ENCODE measurements at regions not wholly inside any gene's neighbourhood (a gene's known extent, or its start where the extent isn't known, plus 50 kb on each side); places are given as distances from the start of the nearest gene placed in this dataset.
A peak's percentile ranks its signal among the peaks of the same experiment; 100 is the strongest.
"Not testable (repeated sequence)": the region's sequence is repeated elsewhere in the genome, so short reads cannot be mapped to it uniquely, and the experiment has no call there.

- no peak for DNase-seq
Measured at GRCh38 chr11:100584201-100584985, 102.7 kb upstream of the ARHGAP42 start.

- no peak for DNase-seq
Measured at GRCh38 chr11:100585728-100586127, 101.4 kb upstream of the ARHGAP42 start.

GRCh38 chr11:100586361-100587101 lies 100.6 kb upstream of the ARHGAP42 start:
- DNase-seq, result no peak

- DNase-seq, result no peak
Measured at GRCh38 chr11:100592619-100593260, 94.3 kb upstream of the ARHGAP42 start.

- no peak for DNase-seq
Measured at GRCh38 chr11:100593291-100593690, 93.8 kb upstream of the ARHGAP42 start.

- DNase-seq, result no peak
Measured at GRCh38 chr11:100594320-100594719, 92.8 kb upstream of the ARHGAP42 start.

GRCh38 chr11:100600941-100601340 lies 86.1 kb upstream of the ARHGAP42 start:
- DNase-seq, result no peak

- DNase-seq, result no peak
Measured at GRCh38 chr11:100602716-100603115, 84.4 kb upstream of the ARHGAP42 start.

GRCh38 chr11:100607761-100608160 lies 79.3 kb upstream of the ARHGAP42 start:
- DNase-seq, result not testable (repeated sequence)

GRCh38 chr11:100612766-100613165 lies 74.3 kb upstream of the ARHGAP42 start:
- DNase-seq, result peak; percentile 3

- DNase-seq, result no peak
Measured at GRCh38 chr11:100618914-100619313, 68.2 kb upstream of the ARHGAP42 start.

- DNase-seq, result no peak
Measured at GRCh38 chr11:100619484-100619883, 67.6 kb upstream of the ARHGAP42 start.

GRCh38 chr11:100622404-100622803 lies 64.7 kb upstream of the ARHGAP42 start:
- no peak for DNase-seq

GRCh38 chr11:100624346-100624745 lies 62.7 kb upstream of the ARHGAP42 start:
- DNase-seq, result no peak

- DNase-seq, result no peak
Measured at GRCh38 chr11:100625041-100625440, 62.0 kb upstream of the ARHGAP42 start.

GRCh38 chr11:100629671-100630070 lies 57.4 kb upstream of the ARHGAP42 start:
- no peak for DNase-seq

GRCh38 chr11:100630898-100631297 lies 56.2 kb upstream of the ARHGAP42 start:
- no peak for DNase-seq

GRCh38 chr11:100631316-100631715 lies 55.8 kb upstream of the ARHGAP42 start:
- no peak for DNase-seq

- no peak for DNase-seq
Measured at GRCh38 chr11:100632941-100633452, 54.1 kb upstream of the ARHGAP42 start.

- no peak for DNase-seq
Measured at GRCh38 chr11:100635194-100635593, 51.9 kb upstream of the ARHGAP42 start.

GRCh38 chr11:100636536-100636935 lies 50.6 kb upstream of the ARHGAP42 start:
- DNase-seq, result no peak
